Right cardiac atrium (tissue), 5 donors: ENCODE measurements at regions not wholly inside any gene's neighbourhood (a gene's known extent, or its start where the extent isn't known, plus 50 kb on each side); places are given as distances from the start of the nearest gene placed in this dataset.

Experiments used
- ATAC-seq, 2 donors: fragments of 200-7000 bp; cut with Tn5 transposase; one replicate each; pipeline versions ENCODE4 v1.8.0 to v1.9.1; 2020; ENCODE audit warnings: moderate library complexity in 2 of 2, mild to moderate bottlenecking in 1 of 2
- DNase-seq, 3 donors: peaks; one replicate each; pipeline ENCODE4 v3.0.0-alpha.2; 2020
- H3K27ac ChIP-seq: one replicate; pipeline ENCODE4 v1.5.1; 2013; ENCODE audit warnings: mild to moderate bottlenecking, low read length, control low read depth, moderate library complexity
- H3K27me3 ChIP-seq: one replicate; pipeline ENCODE4 v1.6.1; 2013; ENCODE audit not compliant: control insufficient read depth, insufficient read depth
- H3K4me1 ChIP-seq: one replicate; pipeline ENCODE4 v1.6.1; 2013; ENCODE audit warnings: low read length; ENCODE audit not compliant: control insufficient read depth, insufficient read depth
- H3K4me3 ChIP-seq: one replicate; pipeline ENCODE4 v1.5.1; 2013; ENCODE audit warnings: low read length, control low read depth
- H3K9me3 ChIP-seq: one replicate; pipeline ENCODE4 v1.6.1; 2013; ENCODE audit warnings: low read length; ENCODE audit not compliant: control insufficient read depth
- WGBS: extraction: QIAGEN DNeasy Blood & Tissue Kit; methylation state at CpG from one replicate; pipeline ENCODE4 v1.1.7; 2013; 5-methylcytosine and 5-hydroxymethylcytosine counted together
- intact Hi-C, 4 donors: fragments of 100-400 bp; cut with DNase I; formaldehyde crosslinking; loops; one replicate each; pipeline versions ENCODE4 v1.11.0 to v1.14.0; 2022 to 2023
- microRNA-seq, 2 donors: library from miRNA; unstranded; fragments of <30 nt; microRNA quantifications; one replicate each; pipeline ENCODE4 v1.2.0, GENCODE V29; 2020 to 2021
- donor health status: healthy with polysubstance abuse.
- donor health status: DM: no; HTN: yes; CAD: no.
- donor health status: DM: no; HTN: no; CAD: no.
- donor health status: DM: no; HTN: yes; CAD: no; lungs with severe emphysema.
- donor health status: DM: yes; HTN: yes; CAD: no.

DNA sequence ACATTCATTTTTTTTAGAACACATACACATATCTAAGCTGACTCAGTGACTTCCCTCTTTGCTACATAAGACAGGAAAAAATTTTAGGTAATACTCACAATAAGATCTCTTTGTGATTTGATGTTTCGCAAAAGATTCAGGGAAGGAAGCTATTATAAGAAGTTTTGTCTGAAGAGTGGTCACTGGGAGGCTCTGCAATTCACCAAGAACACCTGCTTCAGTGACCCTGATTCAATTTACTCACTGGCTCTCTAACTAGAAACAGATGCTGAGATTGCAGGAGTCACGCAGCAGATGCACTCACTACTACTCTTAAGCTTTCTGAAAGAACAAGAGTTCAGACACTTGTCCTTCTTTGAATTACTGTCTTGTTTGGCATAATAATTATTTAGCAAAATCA, 193.6 kb upstream of the DDI1 start:
- H3K27me3 ChIP-seq, result no peaks in the 10 kb centered on the region
- no peak overlapping the region for H3K27ac ChIP-seq
- ATAC-seq, result no peak
- DNase-seq, result no peak
- 81% methylated on average over 2 of the region's 2 CpGs for WGBS
- no peak overlapping the region for H3K4me3 ChIP-seq
- no peaks in the 10 kb centered on the region for H3K9me3 ChIP-seq
- no peaks in the 10 kb centered on the region for H3K4me1 ChIP-seq
- intact Hi-C loops, result no loop called here

GRCh38 chr11:103844327-103845215, 191.9 kb upstream of the DDI1 start:
- 87% methylated on average over 7 of the region's 7 CpGs for WGBS
- intact Hi-C loops, result no loop called here
- DNase-seq (no peak), ATAC-seq (no peak)
- Histone ChIP-seq H3K9me3 (no peaks in the 10 kb centered on the region), H3K4me3 (no peak overlapping the region), H3K27me3 (no peaks in the 10 kb centered on the region), H3K27ac (no peak overlapping the region), H3K4me1 (peaks cover 2% of the 10 kb centered on the region)

- Histone ChIP-seq H3K9me3 (no peaks in the 10 kb centered on the region), H3K4me1 (peaks cover 2% of the 10 kb centered on the region), H3K27ac (no peak overlapping the region), H3K4me3 (no peak overlapping the region), H3K27me3 (no peaks in the 10 kb centered on the region)
- DNase-seq (no peak), ATAC-seq (no peak)
- 23% methylated on average over 1 of the region's 1 CpG for WGBS
- intact Hi-C loops, result no loop called here
Observed at GRCh38 chr11:103845331-103845730, 191.1 kb upstream of the DDI1 start.

DNA sequence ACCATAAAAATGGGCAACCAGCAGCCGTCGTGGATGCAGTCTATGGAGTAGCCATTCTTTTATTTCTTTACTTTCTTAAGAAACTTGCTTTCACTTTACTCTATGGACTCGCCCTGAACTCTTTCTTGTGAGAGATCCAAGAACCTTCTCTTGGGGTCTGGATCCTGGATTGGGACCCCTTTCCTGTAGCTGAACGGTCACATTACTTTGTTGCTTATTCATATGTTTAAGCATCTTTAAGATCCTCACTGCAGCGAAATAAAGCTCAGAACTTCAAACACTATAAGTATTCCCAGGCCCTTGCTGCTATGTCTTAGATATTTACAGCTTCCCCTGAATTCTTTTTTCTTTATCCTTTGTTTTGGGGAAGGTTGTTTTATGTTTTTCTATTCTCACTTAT, 187.8 kb upstream of the DDI1 start:
- H3K27me3 ChIP-seq, result no peaks in the 10 kb centered on the region
- 91% methylated on average over 5 of the region's 5 CpGs for WGBS
- ATAC-seq (no peak), DNase-seq (no peak)
- intact Hi-C loops, result no loop called here
- H3K4me3 ChIP-seq, result no peak overlapping the region
- H3K4me1 ChIP-seq, result peaks cover 9% of the 10 kb centered on the region
- no peak overlapping the region for H3K27ac ChIP-seq
- H3K9me3 ChIP-seq, result no peaks in the 10 kb centered on the region

DNA sequence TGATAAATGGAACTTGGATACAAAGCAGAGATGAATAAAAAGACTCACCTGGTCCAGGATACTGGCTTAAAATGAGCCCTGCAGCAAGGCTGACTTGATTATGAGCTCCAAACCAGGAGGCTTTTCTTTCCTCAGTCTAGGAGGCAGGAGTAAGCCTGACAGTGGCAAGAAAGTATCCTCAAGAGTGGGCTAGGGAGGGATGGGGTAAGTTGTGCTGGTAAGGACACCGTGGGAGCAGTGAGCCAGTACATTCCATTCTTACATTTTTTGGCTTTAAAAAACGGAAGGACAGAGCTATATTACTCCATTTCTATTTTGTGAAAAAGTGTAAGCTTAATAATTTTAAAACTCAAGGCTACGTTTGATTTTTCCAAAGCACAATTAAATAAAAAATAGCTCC, 187.1 kb upstream of the DDI1 start:
- H3K27me3 ChIP-seq, result no peaks in the 10 kb centered on the region
- ATAC-seq (peak; percentile 35 to 73), DNase-seq (no peak)
- no peak overlapping the region for H3K4me3 ChIP-seq
- 51% methylated on average over 3 of the region's 3 CpGs for WGBS
- intact Hi-C loops, result no loop called here
- no peaks in the 10 kb centered on the region for H3K9me3 ChIP-seq
- peak overlapping the region; percentile 38 for H3K27ac ChIP-seq
- peaks cover 9% of the 10 kb centered on the region for H3K4me1 ChIP-seq

DNA sequence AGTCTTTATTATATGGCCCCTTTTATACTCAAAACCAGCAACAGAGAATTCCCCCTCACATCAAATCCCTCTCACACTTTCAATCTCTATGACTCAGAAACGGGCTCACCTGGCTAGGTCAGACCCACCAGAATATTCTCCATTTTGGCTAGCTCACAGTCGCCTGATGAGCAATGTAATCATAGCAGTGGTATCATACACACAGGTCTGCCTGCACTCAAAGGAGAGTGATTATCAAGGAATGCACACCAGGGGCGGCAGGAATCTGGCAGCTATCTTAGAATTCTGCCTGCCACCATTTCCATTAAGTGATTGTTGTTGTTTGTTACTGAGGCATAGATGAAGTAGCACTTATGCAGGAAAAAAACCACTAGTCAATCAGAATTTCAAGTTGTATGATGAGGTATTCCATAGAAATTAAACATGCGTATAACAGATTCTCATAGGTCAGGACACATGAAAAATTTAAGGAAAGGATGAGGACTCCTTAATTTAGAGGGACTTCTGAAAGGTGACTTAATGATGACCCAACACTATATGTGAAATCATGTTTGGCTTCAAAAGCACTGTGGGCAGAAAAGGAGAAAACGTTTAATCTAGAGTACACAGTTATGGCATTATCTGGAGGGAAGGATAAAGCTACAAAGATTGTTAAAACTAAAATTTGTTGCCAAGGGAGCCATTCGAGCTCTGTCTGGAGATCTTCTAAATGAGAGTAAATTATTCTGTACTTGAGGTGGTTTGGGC, 185.8 kb upstream of the DDI1 start:
- Histone ChIP-seq H3K4me1 (peaks cover 9% of the 10 kb centered on the region), H3K27ac (no peak overlapping the region), H3K27me3 (no peaks in the 10 kb centered on the region), H3K4me3 (no peak overlapping the region), H3K9me3 (no peaks in the 10 kb centered on the region)
- no peak for DNase-seq
- 57% methylated on average over 6 of the region's 6 CpGs for WGBS
- intact Hi-C loops, result no loop called here
- peak in 1 of 2 donors; percentile 29 for ATAC-seq

GRCh38 chr11:103851166-103851651, 185.2 kb upstream of the DDI1 start:
- no peak overlapping the region for H3K4me3 ChIP-seq
- intact Hi-C loops, result no loop called here
- H3K27ac ChIP-seq, result peak overlapping the region; percentile 27
- DNase-seq (peak in 1 of 3 donors; percentile 39), ATAC-seq (peak; percentile 26 to 81)
- no peaks in the 10 kb centered on the region for H3K27me3 ChIP-seq
- peaks cover 9% of the 10 kb centered on the region for H3K4me1 ChIP-seq
- H3K9me3 ChIP-seq, result no peaks in the 10 kb centered on the region
- WGBS, result 36% methylated on average over 3 of the region's 3 CpGs

Small RNA genes in the stretch of these regions (microRNA-seq; reads per million reads assigned to microRNA genes)
- 0 reads per million in 2 donors for gene MIR4693
